ENCODE measurements at regions not wholly inside any gene's neighbourhood (a gene's known extent, or its start where the extent isn't known, plus 50 kb on each side); places are given as distances from the start of the nearest gene placed in this dataset.

GRCh38 chr12:125966641-125967040 is 901.4 kb downstream of the AACS start:
- TF ChIP-seq, protein P1, sequence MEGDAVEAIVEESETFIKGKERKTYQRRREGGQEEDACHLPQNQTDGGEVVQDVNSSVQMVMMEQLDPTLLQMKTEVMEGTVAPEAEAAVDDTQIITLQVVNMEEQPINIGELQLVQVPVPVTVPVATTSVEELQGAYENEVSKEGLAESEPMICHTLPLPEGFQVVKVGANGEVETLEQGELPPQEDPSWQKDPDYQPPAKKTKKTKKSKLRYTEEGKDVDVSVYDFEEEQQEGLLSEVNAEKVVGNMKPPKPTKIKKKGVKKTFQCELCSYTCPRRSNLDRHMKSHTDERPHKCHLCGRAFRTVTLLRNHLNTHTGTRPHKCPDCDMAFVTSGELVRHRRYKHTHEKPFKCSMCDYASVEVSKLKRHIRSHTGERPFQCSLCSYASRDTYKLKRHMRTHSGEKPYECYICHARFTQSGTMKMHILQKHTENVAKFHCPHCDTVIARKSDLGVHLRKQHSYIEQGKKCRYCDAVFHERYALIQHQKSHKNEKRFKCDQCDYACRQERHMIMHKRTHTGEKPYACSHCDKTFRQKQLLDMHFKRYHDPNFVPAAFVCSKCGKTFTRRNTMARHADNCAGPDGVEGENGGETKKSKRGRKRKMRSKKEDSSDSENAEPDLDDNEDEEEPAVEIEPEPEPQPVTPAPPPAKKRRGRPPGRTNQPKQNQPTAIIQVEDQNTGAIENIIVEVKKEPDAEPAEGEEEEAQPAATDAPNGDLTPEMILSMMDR (IDR thresholded peaks at IDR 0.05; ENCODE audit: unreplicated experiment), result no peak
- Mint-ChIP-seq H3K4me3 (ENCODE audit: low read depth, unreplicated experiment) (no peak overlapping the region), H3K9me3 (ENCODE audit: low read depth, unreplicated experiment) (peaks cover 6% of the 10 kb centered on the region), H3K36me3 (ENCODE audit: insufficient read depth, unreplicated experiment) (no peaks in the 10 kb centered on the region), H3K4me1 (ENCODE audit: low read depth, unreplicated experiment) (no peaks in the 10 kb centered on the region), H3K27ac (ENCODE audit: unreplicated experiment) (no peak overlapping the region), H3K27me3 (ENCODE audit: unreplicated experiment) (no peaks in the 10 kb centered on the region)
- no peak for DNase-seq
- CTCF ChIA-PET, result no interaction called here
- no TSS peak for BruUV-seq (replicated peaks)
- intact Hi-C loops (cut with micrococcal nuclease; ENCODE audit: unreplicated experiment), result no loop called here

GRCh38 chr12:125968413-125968812 is 903.2 kb downstream of the AACS start:
- H3K36me3 Mint-ChIP-seq (ENCODE audit: insufficient read depth, unreplicated experiment), result no peaks in the 10 kb centered on the region
- TF ChIP-seq, protein P1 (IDR thresholded peaks at IDR 0.05; ENCODE audit: unreplicated experiment), result no peak
- CTCF ChIA-PET, result no interaction called here
- no TSS peak for BruUV-seq (replicated peaks)
- no peaks in the 10 kb centered on the region for H3K4me1 Mint-ChIP-seq (ENCODE audit: low read depth, unreplicated experiment)
- no peak for DNase-seq
- intact Hi-C loops (cut with micrococcal nuclease; ENCODE audit: unreplicated experiment), result no loop called here
- H3K4me3 Mint-ChIP-seq (ENCODE audit: low read depth, unreplicated experiment), result no peak overlapping the region
- H3K27ac Mint-ChIP-seq (ENCODE audit: unreplicated experiment), result no peak overlapping the region
- peaks cover 6% of the 10 kb centered on the region for H3K9me3 Mint-ChIP-seq (ENCODE audit: low read depth, unreplicated experiment)
- no peaks in the 10 kb centered on the region for H3K27me3 Mint-ChIP-seq (ENCODE audit: unreplicated experiment)

DNA sequence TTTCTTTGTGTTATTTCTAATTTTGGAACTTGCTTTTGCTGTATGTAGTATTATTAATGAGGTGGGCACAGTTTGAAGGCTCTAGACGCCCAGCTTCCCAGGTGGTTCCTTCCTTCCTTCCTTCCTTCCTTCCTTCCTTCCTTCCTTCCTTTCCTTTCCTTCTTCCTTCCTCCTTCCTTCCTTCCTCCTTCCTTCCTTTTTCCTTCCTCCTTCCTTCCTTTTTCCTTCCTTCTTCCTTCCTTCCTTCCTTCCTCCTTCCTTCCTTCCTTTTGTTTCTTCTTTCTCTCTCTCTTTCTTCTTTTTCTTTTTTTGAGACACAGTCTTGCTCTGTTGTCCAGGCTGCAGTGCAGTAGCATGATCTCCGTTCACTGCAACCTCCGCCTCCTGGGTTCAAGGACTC is 906.7 kb downstream of the AACS start:
- H3K9me3 Mint-ChIP-seq (ENCODE audit: low read depth, unreplicated experiment), result no peaks in the 10 kb centered on the region
- H3K27ac Mint-ChIP-seq (ENCODE audit: unreplicated experiment), result no peak overlapping the region
- H3K4me3 Mint-ChIP-seq (ENCODE audit: low read depth, unreplicated experiment), result no peak overlapping the region
- no peak for DNase-seq
- H3K36me3 Mint-ChIP-seq (ENCODE audit: insufficient read depth, unreplicated experiment), result no peaks in the 10 kb centered on the region
- intact Hi-C loops (cut with micrococcal nuclease; ENCODE audit: unreplicated experiment), result no loop called here
- peaks cover 16% of the 10 kb centered on the region for H3K4me1 Mint-ChIP-seq (ENCODE audit: low read depth, unreplicated experiment)
- H3K27me3 Mint-ChIP-seq (ENCODE audit: unreplicated experiment), result no peaks in the 10 kb centered on the region
- no TSS peak for BruUV-seq (replicated peaks)
- CTCF ChIA-PET, result no interaction called here
- TF ChIP-seq, protein P1 (IDR thresholded peaks at IDR 0.05; ENCODE audit: unreplicated experiment), result no peak

DNA sequence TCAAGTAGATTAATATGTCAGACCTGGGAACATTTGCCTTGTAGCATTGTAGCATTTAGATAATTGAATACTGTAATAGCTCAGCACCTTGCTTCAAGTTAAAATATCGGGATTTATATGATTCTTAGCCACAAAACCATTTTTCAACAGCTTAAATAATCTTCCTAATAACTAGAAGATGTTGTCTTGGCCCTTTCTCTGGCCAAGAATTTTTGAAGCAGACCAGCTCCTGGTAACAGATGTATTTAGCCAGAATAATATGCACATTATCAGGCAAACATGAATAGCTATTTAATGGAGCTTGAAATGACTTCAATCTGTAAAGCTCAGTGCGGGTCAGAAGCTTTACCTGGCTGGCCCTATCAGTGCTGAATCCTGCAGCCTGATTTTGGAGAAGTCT is 913.1 kb downstream of the AACS start:
- Mint-ChIP-seq H3K4me1 (ENCODE audit: low read depth, unreplicated experiment) (peaks cover 37% of the 10 kb centered on the region), H3K4me3 (ENCODE audit: low read depth, unreplicated experiment) (no peak overlapping the region), H3K27ac (ENCODE audit: unreplicated experiment) (no peak overlapping the region), H3K36me3 (ENCODE audit: insufficient read depth, unreplicated experiment) (peaks cover 12% of the 10 kb centered on the region), H3K9me3 (ENCODE audit: low read depth, unreplicated experiment) (peaks cover 5% of the 10 kb centered on the region), H3K27me3 (ENCODE audit: unreplicated experiment) (no peaks in the 10 kb centered on the region)
- CTCF ChIA-PET, result no interaction called here
- DNase-seq, result no peak
- TF ChIP-seq, protein P1 (IDR thresholded peaks at IDR 0.05; ENCODE audit: unreplicated experiment), result no peak
- intact Hi-C loops (cut with micrococcal nuclease; ENCODE audit: unreplicated experiment), result no loop called here
- no TSS peak for BruUV-seq (replicated peaks)
